PC-9 (cell line): ENCODE measurements at regions not wholly inside any gene's neighbourhood (a gene's known extent, or its start where the extent isn't known, plus 50 kb on each side); places are given as distances from the start of the nearest gene placed in this dataset.

Experiments used
- BruUV-seq: library from RNA; stranded (reverse); fragments of 400-500 nt; replicated peaks from 2 replicates; lab custom pipeline; 2021; lab: Mats Ljungman, UMichigan
- CTCF ChIA-PET: fragments of 300-600 bp; sonication (Branson Sonifier 250); formaldehyde crosslinking; loops from one replicate; lab custom pipeline; 2022; ENCODE audit warnings: antibody characterized with exemption; lab: Charles Lee
- POLR2A ChIA-PET: fragments of 300-600 bp; sonication (Branson Sonifier 250); formaldehyde crosslinking; loops from one replicate; lab custom pipeline; 2022; ENCODE audit warnings: antibody characterized with exemption; ENCODE audit not compliant: unreplicated experiment; lab: Charles Lee
- DNase-seq, 2 experiments: peaks; one replicate each; pipeline versions ENCODE4 v3.0.0 to v3.0.0-alpha.2; 2015 to 2022; ENCODE audit warnings: mixed read lengths in 1 of 2
- H2AFZ ChIP-seq: fragments of 200-600 bp; sonication (generic); 2 replicates; pipeline ENCODE4 v1.8.1; 2017; ENCODE audit warnings: antibody characterized with exemption
- H3F3A ChIP-seq: fragments of 200-600 bp; sonication (generic); 2 replicates; pipeline ENCODE4 v1.8.1; 2017; ENCODE audit warnings: antibody characterized with exemption, mild to moderate bottlenecking, low read depth; ENCODE audit not compliant: insufficient read depth
- H3K27ac ChIP-seq: fragments of 200-600 bp; sonication (generic); 2 replicates; pipeline ENCODE4 v1.6.1; 2016; ENCODE audit warnings: mixed run types
- H3K27me3 ChIP-seq: fragments of 200-600 bp; sonication (generic); 2 replicates; pipeline ENCODE4 v1.6.1; 2016; ENCODE audit warnings: low read depth, mixed run types; ENCODE audit not compliant: insufficient read depth
- H3K36me3 ChIP-seq: fragments of 200-600 bp; sonication (generic); 2 replicates; pipeline ENCODE4 v1.6.1; 2016; ENCODE audit warnings: low read depth, mixed run types
- H3K4me1 ChIP-seq: fragments of 200-600 bp; sonication (generic); replicated peaks from 2 replicates; pipeline ENCODE4 v1.6.1; 2016; ENCODE audit warnings: mixed run types; ENCODE audit not compliant: insufficient read depth
- H3K4me2 ChIP-seq: fragments of 200-600 bp; sonication (generic); 2 replicates; pipeline ENCODE4 v1.6.1; 2017; ENCODE audit warnings: mixed run types
- H3K4me3 ChIP-seq: fragments of 200-600 bp; sonication (generic); 2 replicates; pipeline ENCODE4 v1.6.1; 2016; ENCODE audit warnings: mixed run types
- H3K79me2 ChIP-seq: fragments of 200-600 bp; sonication (generic); 2 replicates; pipeline ENCODE4 v1.6.1; 2017; ENCODE audit warnings: low read depth, mixed run types
- H3K9me2 ChIP-seq: fragments of 200-600 bp; sonication (generic); 2 replicates; pipeline ENCODE4 v1.8.1; 2017; ENCODE audit warnings: mild to moderate bottlenecking; ENCODE audit not compliant: insufficient read depth
- H3K9me3 ChIP-seq: fragments of 200-600 bp; sonication (generic); 2 replicates; pipeline ENCODE4 v1.8.1; 2016; ENCODE audit warnings: low read depth; ENCODE audit not compliant: insufficient read depth
- H4K20me1 ChIP-seq: fragments of 200-600 bp; sonication (generic); 2 replicates; pipeline ENCODE4 v1.8.1; 2017; ENCODE audit not compliant: insufficient read depth
- CTCF ChIP-seq: fragments of 200-600 bp; sonication (generic); conservative IDR thresholded peaks from 2 replicates; pipeline ENCODE4 v1.6.1; 2017; ENCODE audit warnings: mixed run types, antibody characterized with exemption, mild to moderate bottlenecking, moderate library complexity
- EZH2 ChIP-seq: fragments of 200-600 bp; sonication (generic); IDR thresholded peaks from 2 replicates; pipeline ENCODE4 v1.8.0; 2017; ENCODE audit warnings: antibody characterized with exemption, low read depth
- intact Hi-C: fragments of 100-400 bp; cut with micrococcal nuclease; formaldehyde crosslinking; loops from one replicate; pipeline ENCODE4 v1.10.0; 2022; ENCODE audit not compliant: unreplicated experiment

GRCh38 chrX:122252454-122252853 is 931.6 kb upstream of the GRIA3 start:
- no peak overlapping the region for H2AFZ ChIP-seq
- POLR2A ChIA-PET: no interaction called here
- no TSS peak for BruUV-seq
- TF ChIP-seq EZH2: no peak
- no peak for TF ChIP-seq CTCF
- H3K4me2 ChIP-seq: no peak overlapping the region
- H3K79me2 ChIP-seq: no peaks in the 10 kb centered on the region
- H3K27me3 ChIP-seq: no peaks in the 10 kb centered on the region
- CTCF ChIA-PET: no interaction called here
- no peak for DNase-seq
- H3K9me2 ChIP-seq: 0 out of 2 replicates have a peak, but pooled peaks cover 5% of the 10 kb centered on the region
- no peaks in the 10 kb centered on the region for H3F3A ChIP-seq
- H3K4me3 ChIP-seq: no peak overlapping the region
- no peaks in the 10 kb centered on the region for H3K9me3 ChIP-seq
- no peaks in the 10 kb centered on the region for H3K4me1 ChIP-seq
- no peak overlapping the region for H3K27ac ChIP-seq
- no peaks in the 10 kb centered on the region for H4K20me1 ChIP-seq
- intact Hi-C loops: no loop called here
- H3K36me3 ChIP-seq: no peaks in the 10 kb centered on the region

GRCh38 chrX:122268353-122268752 is 915.7 kb upstream of the GRIA3 start:
- Histone ChIP-seq H4K20me1 (no peaks in the 10 kb centered on the region), H3K9me3 (no peaks in the 10 kb centered on the region), H3K9me2 (no peaks in the 10 kb centered on the region), H3K4me1 (no peaks in the 10 kb centered on the region), H3K4me2 (no peak overlapping the region), H3F3A (no peaks in the 10 kb centered on the region), H3K4me3 (no peak overlapping the region), H3K79me2 (no peaks in the 10 kb centered on the region), H3K27ac (no peak overlapping the region), H3K27me3 (no peaks in the 10 kb centered on the region), H3K36me3 (no peaks in the 10 kb centered on the region), H2AFZ (no peak overlapping the region)
- CTCF ChIA-PET: no interaction called here
- BruUV-seq: no TSS peak
- TF ChIP-seq EZH2: no peak
- TF ChIP-seq CTCF: no peak
- POLR2A ChIA-PET: no interaction called here
- no peak for DNase-seq
- intact Hi-C loops: no loop called here

- Histone ChIP-seq H3K9me2 (no peaks in the 10 kb centered on the region), H3K4me1 (no peaks in the 10 kb centered on the region), H3K27me3 (no peaks in the 10 kb centered on the region), H3K4me2 (no peak overlapping the region), H3K9me3 (no peaks in the 10 kb centered on the region), H3K27ac (no peak overlapping the region), H3K36me3 (no peaks in the 10 kb centered on the region), H3K4me3 (no peak overlapping the region), H2AFZ (no peak overlapping the region), H4K20me1 (no peaks in the 10 kb centered on the region), H3K79me2 (no peaks in the 10 kb centered on the region), H3F3A (no peaks in the 10 kb centered on the region)
- BruUV-seq: no TSS peak
- ChIA-PET CTCF (no interaction called here), POLR2A (no interaction called here)
- no peak for TF ChIP-seq CTCF
- no peak for TF ChIP-seq EZH2
- intact Hi-C loops: no loop called here
- no peak for DNase-seq
Observed at GRCh38 chrX:122269243-122269781, 914.8 kb upstream of the GRIA3 start.
